Prostate gland (tissue), 2 donors: ENCODE measurements at regions not wholly inside any gene's neighbourhood (a gene's known extent, or its start where the extent isn't known, plus 50 kb on each side); places are given as distances from the start of the nearest gene placed in this dataset.

Experiments
- DNase-seq: peaks from one replicate; pipeline ENCODE4 v3.0.0-alpha.2; 2019; ENCODE audit warnings: low spot score
- H3K27ac ChIP-seq, 2 donors: fragments of 200-600 bp; sonication (generic); 2 replicates each; pipeline ENCODE4 v1.5.1; 2017 to 2019
- H3K27me3 ChIP-seq: fragments of 200-600 bp; sonication (generic); replicated peaks from 2 replicates; pipeline ENCODE4 v1.5.1; 2019; ENCODE audit not compliant: insufficient read depth
- H3K36me3 ChIP-seq, 2 donors: fragments of 200-600 bp; sonication (generic); 1 replicate in 1 of 2; 2 replicates in 1 of 2; pipeline versions ENCODE4 v1.5.1 to v1.8.1; 2017 to 2019
- H3K4me1 ChIP-seq: fragments of 200-600 bp; sonication (generic); replicated peaks from 2 replicates; pipeline ENCODE4 v1.5.1; 2019
- H3K4me3 ChIP-seq, 2 donors: fragments of 200-600 bp; sonication (generic); 2 replicates each; pipeline ENCODE4 v1.5.1; 2017 to 2019
- H3K9me3 ChIP-seq: fragments of 200-600 bp; sonication (generic); 2 replicates; pipeline ENCODE4 v1.5.1; 2017
- CTCF ChIP-seq, 4 experiments: fragments of 200-600 bp in 2 of 4; fragments of 450-650 bp in 2 of 4; sonication (generic) in 2 of 4; IDR thresholded peaks; 1 replicate in 3 of 4; 2 replicates in 1 of 4; pipeline ENCODE4 v1.5.1; 2016 to 2019; ENCODE audit warnings: antibody characterized with exemption in 4 of 4, mild to moderate bottlenecking in 2 of 4, moderate library complexity in 2 of 4
- POLR2A ChIP-seq: fragments of 450-650 bp; IDR thresholded peaks from one replicate; pipeline ENCODE4 v1.6.1; 2016; ENCODE audit warnings: antibody characterized with exemption, mild to moderate bottlenecking
- POLR2AphosphoS5 ChIP-seq: sonication (generic); formaldehyde crosslinking; IDR thresholded peaks from one replicate; pipeline ENCODE4 v1.6.1; 2017; ENCODE audit warnings: antibody characterized with exemption
- WGBS: methylation state at CpG from one replicate; pipeline ENCODE4 v1.1.5; 2018; 5-methylcytosine and 5-hydroxymethylcytosine counted together
- intact Hi-C: fragments of 100-400 bp; cut with DNase I; formaldehyde crosslinking; loops from one replicate; pipeline ENCODE4 v1.14.2; 2022

- 71% methylated on average over 1 of the region's 1 CpG for WGBS
- intact Hi-C loops: no loop called here
Measured at GRCh38 chr17:27385626-27386025, 70.6 kb upstream of the KSR1 start.

GRCh38 chr17:27386206-27387075, 69.8 kb upstream of the KSR1 start:
- Histone ChIP-seq H3K36me3 (no peaks in the 10 kb centered on the region), H3K27ac (no peak overlapping the region), H3K4me1 (no peaks in the 10 kb centered on the region), H3K9me3 (no peaks in the 10 kb centered on the region), H3K27me3 (no peaks in the 10 kb centered on the region), H3K4me3 (no peak overlapping the region)
- no peak for TF ChIP-seq CTCF (IDR thresholded peaks at IDR 0.05)
- no peak for TF ChIP-seq POLR2A
- TF ChIP-seq POLR2AphosphoS5: no peak
- intact Hi-C loops: no loop called here
- DNase-seq: no peak
- WGBS: 91% methylated on average over 12 of the region's 12 CpGs

More at GRCh38 chr17:27385626-27386025, 70.6 kb upstream of the KSR1 start:
- DNase-seq: no peak
- Histone ChIP-seq H3K36me3 (no peaks in the 10 kb centered on the region), H3K27ac (no peak overlapping the region), H3K4me1 (peaks cover 4% of the 10 kb centered on the region), H3K9me3 (no peaks in the 10 kb centered on the region), H3K4me3 (no peak overlapping the region), H3K27me3 (no peaks in the 10 kb centered on the region)
- TF ChIP-seq POLR2AphosphoS5 (no peak), POLR2A (no peak), CTCF (IDR thresholded peaks at IDR 0.05) (no peak)

GRCh38 chr17:27389542-27390140, 66.6 kb upstream of the KSR1 start:
- Histone ChIP-seq H3K36me3 (no peaks in the 10 kb centered on the region), H3K4me3 (no peak overlapping the region), H3K9me3 (no peaks in the 10 kb centered on the region), H3K27me3 (no peaks in the 10 kb centered on the region), H3K27ac (no peak overlapping the region), H3K4me1 (no peaks in the 10 kb centered on the region)
- intact Hi-C loops: no loop called here
- TF ChIP-seq CTCF (IDR thresholded peaks at IDR 0.05) (no peak), POLR2AphosphoS5 (no peak), POLR2A (no peak)
- no peak for DNase-seq
- 78% methylated on average over 4 of the region's 4 CpGs for WGBS

GRCh38 chr17:27390540-27390939, 65.7 kb upstream of the KSR1 start:
- DNase-seq: no peak
- Histone ChIP-seq H3K4me1 (no peaks in the 10 kb centered on the region), H3K27ac (no peak overlapping the region), H3K36me3 (no peaks in the 10 kb centered on the region), H3K27me3 (no peaks in the 10 kb centered on the region), H3K4me3 (no peak overlapping the region), H3K9me3 (no peaks in the 10 kb centered on the region)
- TF ChIP-seq POLR2AphosphoS5 (no peak), CTCF (IDR thresholded peaks at IDR 0.05) (no peak), POLR2A (no peak)
- intact Hi-C loops: no loop called here
- WGBS: 88% methylated on average over 8 of the region's 8 CpGs
